Choroid plexus epithelial cell (primary cell): ENCODE measurements at regions not wholly inside any gene's neighbourhood (a gene's known extent, or its start where the extent isn't known, plus 50 kb on each side); places are given as distances from the start of the nearest gene placed in this dataset.

Source experiments
- DNase-seq: peaks from one replicate; pipeline ENCODE4 v3.0.0-alpha.2; 2010; ENCODE audit warnings: low read depth
- H3K4me3 ChIP-seq: 2 replicates; pipeline ENCODE4 v1.5.1; 2011; ENCODE audit warnings: low read depth, mild to moderate bottlenecking, control low read depth, low read length, moderate library complexity
- CTCF ChIP-seq: conservative IDR thresholded peaks from 2 replicates; pipeline ENCODE4 v1.5.1; 2011; ENCODE audit warnings: low read depth, mild to moderate bottlenecking, control low read depth, inconsistent platforms, low read length, moderate library complexity

GRCh38 chr5:175783739-175784138 is 87.6 kb upstream of the CPLX2 start:
- no peak for TF ChIP-seq CTCF

GRCh38 chr5:175784230-175784629 is 87.1 kb upstream of the CPLX2 start:
- DNase-seq, result no peak
- TF ChIP-seq CTCF, result no peak
- H3K4me3 ChIP-seq, result no peak overlapping the region

More at GRCh38 chr5:175783739-175784138, 87.6 kb upstream of the CPLX2 start:
- H3K4me3 ChIP-seq, result no peak overlapping the region
- DNase-seq, result no peak

- no peak overlapping the region for H3K4me3 ChIP-seq
- no peak for TF ChIP-seq CTCF
- no peak for DNase-seq
Observed at GRCh38 chr5:175785681-175786080, 85.7 kb upstream of the CPLX2 start.

GRCh38 chr5:175788155-175788787 is 83.1 kb upstream of the CPLX2 start:
- no peak for TF ChIP-seq CTCF
- H3K4me3 ChIP-seq, result no peak overlapping the region
- DNase-seq, result no peak

- H3K4me3 ChIP-seq, result no peak overlapping the region
- TF ChIP-seq CTCF, result no peak
- DNase-seq, result no peak
Observed at GRCh38 chr5:175789670-175790069, 81.7 kb upstream of the CPLX2 start.

GRCh38 chr5:175790796-175791195 is 80.6 kb upstream of the CPLX2 start:
- no peak for DNase-seq
- TF ChIP-seq CTCF, result no peak
- H3K4me3 ChIP-seq, result no peak overlapping the region

GRCh38 chr5:175795959-175796358 is 75.4 kb upstream of the CPLX2 start:
- TF ChIP-seq CTCF, result no peak
- DNase-seq, result no peak
- H3K4me3 ChIP-seq, result no peak overlapping the region
